ENCODE measurements at regions not wholly inside any gene's neighbourhood (a gene's known extent, or its start where the extent isn't known, plus 50 kb on each side); places are given as distances from the start of the nearest gene placed in this dataset.

GRCh38 chr22:48717883-48718817, 1109.5 kb downstream of the BRD1 start (continued):
- no peak for TF ChIP-seq ZNF462 (CRISPR knock-in tag; IDR thresholded peaks at IDR 0.05)

DNA sequence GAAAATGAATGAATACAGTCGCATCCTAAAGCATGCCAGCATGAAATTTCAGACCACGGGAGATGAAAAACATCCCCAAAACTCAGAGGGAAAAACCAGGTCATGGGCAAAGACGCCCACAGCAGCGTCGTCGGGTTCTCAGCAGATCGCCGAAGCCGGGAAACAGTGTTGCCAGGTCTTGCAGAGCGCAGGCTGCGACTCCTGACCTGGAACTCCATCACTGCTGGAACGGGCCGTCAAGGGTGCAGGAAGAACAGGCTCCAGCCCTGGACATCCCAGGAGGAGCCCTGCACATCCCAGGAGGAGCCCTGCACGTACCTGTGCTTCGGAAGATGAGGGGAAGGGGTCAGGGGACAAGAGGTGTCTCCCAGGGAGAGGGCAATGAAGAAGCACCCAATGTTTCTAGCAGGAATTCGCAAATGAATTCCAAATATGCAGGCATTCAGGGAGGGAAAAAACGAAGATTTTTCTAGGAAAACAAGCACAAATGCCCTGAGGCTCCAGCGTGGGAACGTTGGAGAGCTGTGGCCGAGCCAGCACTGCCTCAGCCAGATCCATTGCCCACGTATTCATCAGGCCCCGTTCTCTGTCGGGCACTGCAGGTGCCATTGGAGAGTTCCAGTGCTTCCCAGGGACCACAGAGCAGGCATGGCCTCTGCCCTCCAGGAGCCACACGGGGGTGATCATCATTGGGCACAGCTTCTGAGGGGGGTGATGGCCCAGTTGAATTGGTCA, 1110.4 kb downstream of the BRD1 start:
- H4K20me1 ChIP-seq (replicated peaks; ENCODE audit: insufficient read depth), result no peaks in the 10 kb centered on the region
- Mint-ChIP-seq H3K4me3 (no peak overlapping the region; the same call in 2 of the 3 replicates), H3K4me1 (peaks cover 24% of the 10 kb centered on the region), H3K9me3 (peaks cover 17% of the 10 kb centered on the region), H3K27me3 (ENCODE audit: insufficient read depth, low read depth, poor library complexity) (peaks cover 8% of the 10 kb centered on the region), H3K27ac (peak overlapping the region; percentile 74), H3K36me3 (ENCODE audit: low read depth) (peaks cover 21% of the 10 kb centered on the region)
- no peak overlapping the region for H3K27ac ChIP-seq (ENCODE audit: low read depth)
- H3K36me3 ChIP-seq (ENCODE audit: insufficient read depth), result peaks cover 4% of the 10 kb centered on the region; the same call in 1 of the 2 replicates
- H2AFZ ChIP-seq, result no peak overlapping the region
- no peak overlapping the region for H3K4me3 ChIP-seq
- H3K4me1 ChIP-seq (ENCODE audit: insufficient read depth), result no peaks in the 10 kb centered on the region
- H3K9me2 ChIP-seq (ENCODE audit: insufficient read depth), result no peaks in the 10 kb centered on the region
- H3K4me2 ChIP-seq, result no peak overlapping the region
- H3K79me2 ChIP-seq (replicated peaks; ENCODE audit: insufficient read depth), result no peaks in the 10 kb centered on the region
- ATAC-seq (peak; percentile 38), DNase-seq (ENCODE audit: low spot score) (no peak)
- H3F3A ChIP-seq (replicated peaks; ENCODE audit: low read depth), result no peaks in the 10 kb centered on the region
- H3K27me3 ChIP-seq (ENCODE audit: insufficient read depth), result no peaks in the 10 kb centered on the region
- TF ChIP-seq JUNB (IDR thresholded peaks at IDR 0.05; ENCODE audit: unreplicated experiment) (no peak), ZNF331 (CRISPR knock-in tag; IDR thresholded peaks at IDR 0.05; ENCODE audit: low read depth) (no peak), NANOG (IDR thresholded peaks at IDR 0.05; ENCODE audit: borderline replicate concordance) (no peak), EZH2phosphoT487 (IDR thresholded peaks at IDR 0.05; ENCODE audit: unreplicated experiment) (no peak), STAT1 (IDR thresholded peaks at IDR 0.05; ENCODE audit: unreplicated experiment) (no peak), ZNF462 (CRISPR knock-in tag; IDR thresholded peaks at IDR 0.05) (no peak)

Data from GM23338 (cell line).